A549 (cell line): ENCODE measurements at regions not wholly inside any gene's neighbourhood (a gene's known extent, or its start where the extent isn't known, plus 50 kb on each side); places are given as distances from the start of the nearest gene placed in this dataset.

Experiments used
- CTCF ChIP-seq: fragments of >200 bp; sonication (Bioruptor Twin); formaldehyde crosslinking; IDR thresholded peaks from 3 replicates; pipeline ENCODE4 v1.5.1; 2016
- ZSCAN20 ChIP-seq: fragments of 250-450 bp; sonication (Bioruptor Pico); IDR thresholded peaks from 2 replicates; pipeline ENCODE4 v1.8.0; 2022; ENCODE audit warnings: mild to moderate bottlenecking, moderate library complexity

- TF ChIP-seq CTCF (no peak), ZSCAN20 (CRISPR knock-in tag) (no peak)
These were observed 94.1 kb downstream of the GC start for GRCh38 chr4:71689822-71690221.
